Pancreas (tissue), 10 donors: ENCODE measurements at regions not wholly inside any gene's neighbourhood (a gene's known extent, or its start where the extent isn't known, plus 50 kb on each side); places are given as distances from the start of the nearest gene placed in this dataset.

Source experiments
- ATAC-seq, 4 donors: fragments of 200-7000 bp; cut with Tn5 transposase; one replicate each; pipeline versions ENCODE4 v1.8.0 to v1.9.1; 2020; ENCODE audit warnings: mild to moderate bottlenecking in 4 of 4, moderate library complexity in 4 of 4
- DNase-seq, 6 donors: peaks; one replicate each; pipeline ENCODE4 v3.0.0-alpha.2; 2020
- FAIRE-seq: peaks from 2 replicates; lab custom pipeline; 2012; peaks lifted over from hg19 to GRCh38; lab: Jason Lieb, UNC
- H3K27ac ChIP-seq, 4 donors: fragments of 200-600 bp; sonication (generic); 1 replicate in 3 of 4; 2 replicates in 1 of 4; pipeline versions ENCODE4 v1.5.0 to v1.8.0; 2020
- H3K27me3 ChIP-seq, 4 donors: fragments of 200-600 bp; one replicate each; pipeline ENCODE4 v1.8.0; 2021
- H3K36me3 ChIP-seq, 3 donors: fragments of 200-600 bp; sonication (generic) in 1 of 3; one replicate each; pipeline versions ENCODE4 v1.5.0 to v1.8.0; 2020 to 2021
- H3K4me1 ChIP-seq, 3 donors: fragments of 200-600 bp; one replicate each; pipeline ENCODE4 v1.8.0; 2021
- H3K4me3 ChIP-seq, 4 donors: fragments of 200-600 bp; sonication (generic) in 2 of 4; one replicate each; pipeline versions ENCODE4 v1.5.0 to v1.8.0; 2020 to 2021
- H3K9me3 ChIP-seq, 4 donors: fragments of 200-600 bp; one replicate each; pipeline ENCODE4 v1.8.0; 2021
- CTCF ChIP-seq, 4 donors: fragments of 200-600 bp; sonication (generic) in 3 of 4; IDR thresholded peaks; one replicate each; pipeline versions ENCODE4 v1.5.0 to v1.8.0; 2021; ENCODE audit warnings: antibody characterized with exemption in 4 of 4
- WGBS, 2 donors: extraction: QIAGEN DNeasy Blood & Tissue Kit; methylation state at CpG; one replicate each; pipeline ENCODE4 v1.1.7; 2013; 5-methylcytosine and 5-hydroxymethylcytosine counted together
- intact Hi-C, 3 donors: fragments of 100-400 bp; cut with DNase I; formaldehyde crosslinking; loops; one replicate each; pipeline versions ENCODE4 v1.11.1 to v1.14.2; 2022
- donor health status: healthy with polysubstance abuse.
- donor health status: DM: no; HTN: no; CAD: no; lungs with moderate emphysema.
- donor health status: DM: no; HTN: no; CAD: no.
- donor health status: control.
- donor health status: control.
- donor health status: Bipolar disorder and iron deficiency.
- donor health status: DM: yes; HTN: yes; CAD: no.
- donor health status: DM: no; HTN: no; CAD: no.
- donor health status: DM: no; HTN: no; CAD: no.
- donor health status: DM: yes; HTN: yes; CAD: no.

- no peak for ATAC-seq
- intact Hi-C loops, result no loop called here
- no peak for FAIRE-seq
- 49 to 54% methylated on average over 1 of the region's 1 CpG for WGBS, 2 donors
- Histone ChIP-seq H3K4me3 (no peak overlapping the region), H3K4me1 (no peaks in the 10 kb centered on the region), H3K27me3 (no peaks in the 10 kb centered on the region), H3K27ac (no peak overlapping the region), H3K36me3 (no peaks in the 10 kb centered on the region), H3K9me3 (no peaks in the 10 kb centered on the region)
- no peak for DNase-seq
- TF ChIP-seq CTCF (IDR thresholded peaks at IDR 0.05), result no peak
These were observed 482.8 kb downstream of the ELAVL2 start for GRCh38 chr9:23343226-23343625.

- intact Hi-C loops, result no loop called here
- DNase-seq (no peak), ATAC-seq (no peak), FAIRE-seq (no peak)
- WGBS, 2 donors, result 31 to 52% methylated on average over 1 of the region's 1 CpG
- Histone ChIP-seq H3K27me3 (no peaks in the 10 kb centered on the region), H3K4me3 (no peak overlapping the region), H3K9me3 (no peaks in the 10 kb centered on the region), H3K27ac (no peak overlapping the region), H3K36me3 (no peaks in the 10 kb centered on the region), H3K4me1 (no peaks in the 10 kb centered on the region)
- no peak for TF ChIP-seq CTCF (IDR thresholded peaks at IDR 0.05)
These were observed 464.9 kb downstream of the ELAVL2 start for GRCh38 chr9:23361096-23361495.

- H3K36me3 ChIP-seq, result no peaks in the 10 kb centered on the region
- H3K9me3 ChIP-seq, result no peaks in the 10 kb centered on the region
- intact Hi-C loops, result no loop called here
- H3K4me3 ChIP-seq, result no peak overlapping the region
- no peak for TF ChIP-seq CTCF (IDR thresholded peaks at IDR 0.05)
- ATAC-seq (no peak), DNase-seq (no peak), FAIRE-seq (no peak)
- no peak overlapping the region for H3K27ac ChIP-seq
- no peaks in the 10 kb centered on the region for H3K27me3 ChIP-seq
- WGBS, 2 donors, result 38 to 41% methylated on average over 1 of the region's 1 CpG
- H3K4me1 ChIP-seq, result no peaks in the 10 kb centered on the region
These were observed 453.3 kb downstream of the ELAVL2 start for GRCh38 chr9:23372703-23373102.

GRCh38 chr9:23375511-23375910, 450.5 kb downstream of the ELAVL2 start:
- WGBS, 2 donors, result 52 to 56% methylated on average over 2 of the region's 2 CpGs
- DNase-seq, result no peak
- Histone ChIP-seq H3K27ac (no peak overlapping the region), H3K27me3 (no peaks in the 10 kb centered on the region), H3K36me3 (no peaks in the 10 kb centered on the region), H3K4me1 (no peaks in the 10 kb centered on the region), H3K9me3 (no peaks in the 10 kb centered on the region), H3K4me3 (no peak overlapping the region)
- no peak for ATAC-seq
- intact Hi-C loops, result no loop called here
- FAIRE-seq, result no peak
- no peak for TF ChIP-seq CTCF (IDR thresholded peaks at IDR 0.05)

GRCh38 chr9:23379842-23380241, 446.2 kb downstream of the ELAVL2 start:
- no peak for FAIRE-seq
- no peaks in the 10 kb centered on the region for H3K4me1 ChIP-seq

More at GRCh38 chr9:23379842-23380241, 446.2 kb downstream of the ELAVL2 start:
- DNase-seq (no peak), ATAC-seq (peak in 1 of 4 donors; percentile 58)
- no peak for TF ChIP-seq CTCF (IDR thresholded peaks at IDR 0.05)
- WGBS, 2 donors, result 54 to 57% methylated on average over 4 of the region's 4 CpGs
- intact Hi-C loops, result no loop called here
- no peaks in the 10 kb centered on the region for H3K36me3 ChIP-seq
- H3K9me3 ChIP-seq, result no peaks in the 10 kb centered on the region
- no peaks in the 10 kb centered on the region for H3K27me3 ChIP-seq
- H3K4me3 ChIP-seq, result no peak overlapping the region
- no peak overlapping the region for H3K27ac ChIP-seq
